ENCODE measurements at regions not wholly inside any gene's neighbourhood (a gene's known extent, or its start where the extent isn't known, plus 50 kb on each side); places are given as distances from the start of the nearest gene placed in this dataset.

DNA sequence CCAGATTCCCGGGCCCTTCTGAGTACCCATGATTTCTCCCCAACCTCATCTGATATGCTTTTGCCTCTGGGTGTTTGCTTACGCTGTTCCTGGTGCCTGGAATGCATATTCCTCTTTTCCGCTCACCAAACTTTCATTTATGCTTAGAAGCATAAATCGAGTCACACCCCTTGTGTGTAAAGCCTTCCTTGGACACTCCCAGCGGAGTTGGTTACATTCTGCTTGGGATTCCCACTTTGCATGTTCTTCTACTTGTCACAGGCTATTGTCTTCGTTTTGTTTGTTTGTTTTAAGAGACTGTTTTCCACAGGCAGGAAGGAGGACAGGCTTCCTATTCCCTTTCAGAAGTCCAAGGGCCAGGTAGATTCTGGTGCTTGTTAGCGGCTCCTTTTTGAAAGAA is 76.5 kb downstream of the SEC61B start:
- no peak for DNase-seq (ENCODE audit: low read depth)
- TF ChIP-seq, protein P1, sequence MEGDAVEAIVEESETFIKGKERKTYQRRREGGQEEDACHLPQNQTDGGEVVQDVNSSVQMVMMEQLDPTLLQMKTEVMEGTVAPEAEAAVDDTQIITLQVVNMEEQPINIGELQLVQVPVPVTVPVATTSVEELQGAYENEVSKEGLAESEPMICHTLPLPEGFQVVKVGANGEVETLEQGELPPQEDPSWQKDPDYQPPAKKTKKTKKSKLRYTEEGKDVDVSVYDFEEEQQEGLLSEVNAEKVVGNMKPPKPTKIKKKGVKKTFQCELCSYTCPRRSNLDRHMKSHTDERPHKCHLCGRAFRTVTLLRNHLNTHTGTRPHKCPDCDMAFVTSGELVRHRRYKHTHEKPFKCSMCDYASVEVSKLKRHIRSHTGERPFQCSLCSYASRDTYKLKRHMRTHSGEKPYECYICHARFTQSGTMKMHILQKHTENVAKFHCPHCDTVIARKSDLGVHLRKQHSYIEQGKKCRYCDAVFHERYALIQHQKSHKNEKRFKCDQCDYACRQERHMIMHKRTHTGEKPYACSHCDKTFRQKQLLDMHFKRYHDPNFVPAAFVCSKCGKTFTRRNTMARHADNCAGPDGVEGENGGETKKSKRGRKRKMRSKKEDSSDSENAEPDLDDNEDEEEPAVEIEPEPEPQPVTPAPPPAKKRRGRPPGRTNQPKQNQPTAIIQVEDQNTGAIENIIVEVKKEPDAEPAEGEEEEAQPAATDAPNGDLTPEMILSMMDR (conservative IDR thresholded peaks at IDR 0.05; ENCODE audit: low read length), result no peak
- H3K4me3 ChIP-seq (ENCODE audit: low read length), result no peak overlapping the region

DNA sequence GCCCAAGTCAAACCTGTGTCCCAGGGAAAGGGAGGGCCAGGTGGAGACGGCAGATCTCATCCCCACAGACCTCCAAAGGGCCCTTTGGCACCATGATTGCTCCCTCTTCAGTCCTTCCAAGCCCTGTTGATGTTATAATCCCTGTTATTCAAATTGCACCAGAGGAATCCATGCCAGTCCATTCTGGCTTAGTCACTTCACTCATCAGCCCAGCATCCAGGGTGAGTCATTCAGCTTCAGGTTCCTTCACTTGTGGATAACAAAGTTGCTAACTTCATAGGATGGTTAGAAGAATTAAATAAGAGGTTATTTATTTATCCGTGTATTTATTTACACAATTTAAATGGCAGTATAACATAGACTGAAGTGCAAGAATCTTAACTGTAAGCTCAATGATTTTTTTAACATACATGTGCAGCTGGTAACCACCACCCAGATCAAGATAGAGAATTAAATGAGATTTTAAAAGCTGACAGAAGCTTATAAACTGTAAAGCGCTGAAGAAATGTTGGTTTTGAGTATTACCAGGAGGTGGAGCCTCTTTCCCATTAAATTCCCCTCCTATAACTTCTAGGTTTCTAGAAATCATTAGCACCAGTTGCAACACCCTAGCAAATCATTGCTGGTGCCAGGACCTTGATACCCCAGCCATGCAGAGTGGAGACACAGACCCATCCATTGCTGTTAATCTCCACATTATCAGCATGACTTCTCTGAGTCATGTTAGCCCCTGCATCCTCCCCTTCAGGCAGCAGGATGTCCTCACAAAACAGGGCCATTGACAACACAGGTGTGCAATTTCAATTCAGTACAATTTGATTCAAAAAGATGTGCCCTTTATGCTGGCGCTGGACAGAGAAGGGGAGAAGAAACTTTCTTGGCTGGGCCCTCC is 77.4 kb downstream of the SEC61B start:
- DNase-seq (ENCODE audit: low read depth), result peak; percentile 66
- TF ChIP-seq, protein P1 (conservative IDR thresholded peaks at IDR 0.05; ENCODE audit: low read length), result peak; percentile 40
- no peak overlapping the region for H3K4me3 ChIP-seq (ENCODE audit: low read length)

DNA sequence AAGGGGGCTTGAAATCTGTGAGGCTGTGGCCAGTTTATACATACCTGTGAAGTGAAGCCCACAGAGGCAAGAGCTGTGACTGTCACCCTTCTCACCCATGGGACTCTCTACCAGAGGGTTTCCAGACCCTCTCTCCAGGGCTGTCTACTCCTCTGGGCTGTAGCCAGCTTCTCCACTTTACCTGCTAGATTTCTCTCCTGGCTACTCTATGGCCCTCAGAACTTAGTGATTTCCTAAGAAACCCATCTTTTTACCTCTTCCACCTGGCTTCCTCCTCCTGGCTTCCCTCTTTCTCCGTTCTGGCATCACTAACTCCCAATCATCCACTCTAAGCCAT is 78.0 kb downstream of the SEC61B start:
- no peak for DNase-seq (ENCODE audit: low read depth)
- no peak overlapping the region for H3K4me3 ChIP-seq (ENCODE audit: low read length)
- TF ChIP-seq, protein P1 (conservative IDR thresholded peaks at IDR 0.05; ENCODE audit: low read length), result no peak

DNA sequence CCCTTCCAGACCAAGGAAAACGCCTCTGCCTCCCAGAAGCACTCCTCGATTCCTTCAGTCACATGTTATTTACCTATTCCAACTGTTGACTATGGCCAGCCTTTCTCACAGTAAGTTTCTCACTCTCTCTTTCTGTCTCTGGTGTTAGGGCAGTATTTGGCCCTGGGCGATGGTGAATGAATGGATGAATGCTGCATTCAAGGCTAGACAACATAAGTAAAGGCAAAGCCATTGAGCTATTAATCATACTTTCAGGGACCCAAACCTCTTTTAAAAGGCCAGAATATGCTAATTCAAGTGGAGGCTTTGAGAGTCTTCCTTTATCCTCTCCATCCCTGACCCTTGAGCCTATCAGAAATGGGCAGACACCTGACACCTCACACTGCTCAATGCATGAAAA is 78.5 kb downstream of the SEC61B start:
- DNase-seq (ENCODE audit: low read depth), result no peak
- TF ChIP-seq, protein P1 (conservative IDR thresholded peaks at IDR 0.05; ENCODE audit: low read length), result no peak
- no peak overlapping the region for H3K4me3 ChIP-seq (ENCODE audit: low read length)

DNA sequence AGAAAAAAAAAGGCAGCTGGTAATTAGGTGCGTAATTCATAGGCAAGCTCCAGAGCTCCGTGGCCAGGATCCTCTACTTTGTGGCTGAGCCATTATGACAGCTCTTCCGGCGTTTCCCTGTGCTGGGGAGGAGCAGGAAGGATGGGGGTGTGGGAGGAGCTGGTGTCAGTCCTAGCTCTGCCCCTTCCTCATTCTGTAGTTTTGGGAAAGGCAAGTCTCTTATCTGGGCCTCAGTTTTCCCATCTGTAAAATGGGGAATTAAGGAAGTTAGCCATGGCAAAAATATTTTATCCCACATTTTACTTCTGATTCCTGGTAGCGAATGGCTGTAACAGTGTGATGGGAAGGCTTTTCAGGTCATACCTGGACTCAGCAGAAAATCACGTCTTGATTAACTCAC is 81.1 kb downstream of the SEC61B start:
- TF ChIP-seq, protein P1 (conservative IDR thresholded peaks at IDR 0.05; ENCODE audit: low read length), result no peak
- DNase-seq (ENCODE audit: low read depth), result no peak
- H3K4me3 ChIP-seq (ENCODE audit: low read length), result no peak overlapping the region

DNA sequence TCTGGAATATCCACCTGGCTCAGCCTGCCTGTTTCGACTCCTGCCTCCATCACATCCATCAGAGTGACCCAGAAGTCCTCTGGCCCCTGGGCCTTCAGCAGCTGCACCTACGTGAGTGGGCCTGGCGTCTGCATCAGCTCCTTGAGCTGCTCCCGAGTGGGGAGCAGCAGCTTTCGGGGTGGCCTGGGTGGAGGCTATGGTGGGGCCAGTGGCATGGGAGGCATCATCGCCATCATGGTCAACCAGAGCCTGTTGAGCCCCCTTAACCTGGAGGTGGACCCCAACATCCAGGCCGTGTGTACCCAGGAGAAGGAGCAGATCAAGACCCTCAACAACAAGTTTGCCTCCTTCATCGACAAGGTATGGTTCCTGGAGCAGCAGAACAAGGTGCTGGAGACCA is 83.0 kb downstream of the SEC61B start:
- TF ChIP-seq, protein P1 (conservative IDR thresholded peaks at IDR 0.05; ENCODE audit: low read length), result no peak
- H3K4me3 ChIP-seq (ENCODE audit: low read length), result no peak overlapping the region
- no peak for DNase-seq (ENCODE audit: low read depth)

All from AG10803 (cell line).